Type B pancreatic cell (in vitro differentiated cells): ENCODE measurements at regions not wholly inside any gene's neighbourhood (a gene's known extent, or its start where the extent isn't known, plus 50 kb on each side); places are given as distances from the start of the nearest gene placed in this dataset.

Experiments
- DNase-seq: peaks from one replicate; pipeline ENCODE4 v3.0.0; 2021; ENCODE audit warnings: mixed read lengths; ENCODE audit not compliant: unreplicated experiment; ENCODE audit errors: extremely low spot score
- H3K27ac Mint-ChIP-seq: 2 replicates; pipeline ENCODE4 v1.8.0; 2021; ENCODE audit warnings: mild to moderate bottlenecking, mixed read lengths
- H3K27me3 Mint-ChIP-seq: 2 replicates; pipeline ENCODE4 v1.8.0; 2021; ENCODE audit warnings: mixed read lengths
- H3K36me3 Mint-ChIP-seq: 2 replicates; pipeline ENCODE4 v1.8.0; 2021; ENCODE audit warnings: mixed read lengths
- H3K4me1 Mint-ChIP-seq: one replicate; pipeline ENCODE4 v1.8.0; 2021; ENCODE audit warnings: mixed read lengths; ENCODE audit not compliant: unreplicated experiment
- H3K4me3 Mint-ChIP-seq: 2 replicates; pipeline ENCODE4 v1.8.0; 2021; ENCODE audit warnings: mild to moderate bottlenecking, mixed read lengths
- H3K9me3 Mint-ChIP-seq: 2 replicates; pipeline ENCODE4 v1.8.0; 2021; ENCODE audit warnings: mixed read lengths
- TF ChIP-seq, protein P1 (sequence below): fragments of 200-600 bp; sonication (generic); conservative IDR thresholded peaks from 2 replicates; pipeline ENCODE4 v1.5.0; 2021; ENCODE audit warnings: antibody characterized with exemption, mild to moderate bottlenecking

DNA sequence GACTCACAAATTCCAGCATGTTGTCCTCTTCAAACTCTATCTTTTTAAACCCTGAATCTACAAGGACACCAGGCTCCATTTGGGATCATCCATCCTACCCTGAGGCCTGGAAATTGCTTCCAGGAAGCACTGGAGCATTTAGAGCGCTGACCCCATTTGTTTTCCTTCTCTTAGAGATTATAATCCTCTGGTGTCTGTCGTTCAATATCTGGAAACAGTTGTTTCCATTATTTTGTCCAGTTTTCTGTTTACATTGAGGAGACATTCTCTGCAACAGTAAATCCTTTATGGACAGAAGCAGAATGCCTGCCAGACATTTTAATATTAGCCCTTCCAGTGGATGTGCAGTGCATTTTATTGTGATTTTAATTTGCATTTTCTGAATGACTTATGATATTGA lies 119.4 kb upstream of the MEOX2 start:
- H3K9me3 Mint-ChIP-seq, result no peaks in the 10 kb centered on the region
- TF ChIP-seq, protein P1, sequence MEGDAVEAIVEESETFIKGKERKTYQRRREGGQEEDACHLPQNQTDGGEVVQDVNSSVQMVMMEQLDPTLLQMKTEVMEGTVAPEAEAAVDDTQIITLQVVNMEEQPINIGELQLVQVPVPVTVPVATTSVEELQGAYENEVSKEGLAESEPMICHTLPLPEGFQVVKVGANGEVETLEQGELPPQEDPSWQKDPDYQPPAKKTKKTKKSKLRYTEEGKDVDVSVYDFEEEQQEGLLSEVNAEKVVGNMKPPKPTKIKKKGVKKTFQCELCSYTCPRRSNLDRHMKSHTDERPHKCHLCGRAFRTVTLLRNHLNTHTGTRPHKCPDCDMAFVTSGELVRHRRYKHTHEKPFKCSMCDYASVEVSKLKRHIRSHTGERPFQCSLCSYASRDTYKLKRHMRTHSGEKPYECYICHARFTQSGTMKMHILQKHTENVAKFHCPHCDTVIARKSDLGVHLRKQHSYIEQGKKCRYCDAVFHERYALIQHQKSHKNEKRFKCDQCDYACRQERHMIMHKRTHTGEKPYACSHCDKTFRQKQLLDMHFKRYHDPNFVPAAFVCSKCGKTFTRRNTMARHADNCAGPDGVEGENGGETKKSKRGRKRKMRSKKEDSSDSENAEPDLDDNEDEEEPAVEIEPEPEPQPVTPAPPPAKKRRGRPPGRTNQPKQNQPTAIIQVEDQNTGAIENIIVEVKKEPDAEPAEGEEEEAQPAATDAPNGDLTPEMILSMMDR, result no peak
- no peak for DNase-seq
- no peaks in the 10 kb centered on the region for H3K27me3 Mint-ChIP-seq
- H3K4me3 Mint-ChIP-seq, result no peak overlapping the region
- H3K36me3 Mint-ChIP-seq, result no peaks in the 10 kb centered on the region
- no peak overlapping the region for H3K27ac Mint-ChIP-seq
- H3K4me1 Mint-ChIP-seq, result peaks cover 5% of the 10 kb centered on the region

DNA sequence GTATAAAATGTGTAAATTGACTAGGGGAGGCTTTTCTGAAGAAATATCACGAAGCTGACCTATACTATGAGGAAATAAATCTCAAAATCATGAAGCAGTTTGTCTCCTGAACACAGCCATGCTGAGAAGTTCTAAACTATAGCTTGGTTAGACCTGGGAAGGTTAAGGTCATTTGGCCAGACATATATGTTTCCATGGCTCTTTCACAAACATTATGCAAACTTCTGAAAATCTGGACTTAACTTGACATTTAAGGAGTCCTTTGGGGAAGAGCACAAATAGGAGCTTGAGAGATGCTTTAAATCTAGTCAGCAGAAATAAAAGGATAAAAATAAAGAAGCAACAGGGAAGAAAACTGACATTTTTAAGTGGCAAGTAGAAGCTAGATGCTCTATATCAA lies 115.9 kb upstream of the MEOX2 start:
- TF ChIP-seq, protein P1, result no peak
- Mint-ChIP-seq H3K27me3 (no peaks in the 10 kb centered on the region), H3K36me3 (no peaks in the 10 kb centered on the region), H3K27ac (no peak overlapping the region), H3K4me1 (peaks cover 5% of the 10 kb centered on the region), H3K9me3 (no peaks in the 10 kb centered on the region), H3K4me3 (no peak overlapping the region)
- DNase-seq, result no peak

DNA sequence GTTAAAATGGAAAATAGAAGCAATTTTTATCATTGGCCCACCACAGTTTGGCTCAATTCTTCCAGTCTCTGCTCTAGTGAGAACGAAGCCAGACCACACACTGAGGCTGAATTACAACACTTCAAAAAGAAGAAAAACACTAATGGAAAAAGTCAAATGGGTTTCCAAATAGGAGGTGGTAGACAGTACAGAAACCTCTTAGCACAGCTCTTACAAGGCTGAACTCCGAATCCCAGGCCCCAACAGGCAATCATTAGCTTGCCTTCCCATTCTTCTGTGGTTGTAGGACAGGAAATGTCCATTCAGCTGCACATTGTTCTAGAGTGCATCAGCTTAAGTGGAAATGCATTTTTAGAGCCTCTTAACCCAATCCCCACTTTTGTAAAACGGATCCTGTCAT lies 115.1 kb upstream of the MEOX2 start:
- Mint-ChIP-seq H3K9me3 (no peaks in the 10 kb centered on the region), H3K4me3 (no peak overlapping the region), H3K4me1 (peaks cover 5% of the 10 kb centered on the region), H3K36me3 (no peaks in the 10 kb centered on the region), H3K27ac (no peak overlapping the region), H3K27me3 (no peaks in the 10 kb centered on the region)
- TF ChIP-seq, protein P1, result no peak
- DNase-seq, result no peak

DNA sequence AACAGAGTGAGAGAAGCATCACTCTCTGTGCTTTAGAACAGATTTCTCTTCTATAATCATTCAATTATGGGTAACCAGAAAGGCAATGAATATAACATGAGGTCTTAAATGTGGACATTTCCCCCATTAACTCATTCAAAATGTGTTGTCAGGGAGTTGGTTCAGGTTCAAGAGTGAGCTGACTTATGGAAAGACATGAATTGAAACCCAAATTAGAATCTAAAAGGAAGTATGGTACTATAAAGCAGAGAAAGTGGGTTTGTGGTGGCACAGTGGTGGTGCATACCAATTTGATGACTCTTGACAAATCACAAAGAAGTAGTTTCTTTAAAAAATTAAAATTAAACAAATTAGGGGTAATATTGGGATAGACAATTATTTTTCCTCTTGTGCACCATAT lies 114.6 kb upstream of the MEOX2 start:
- Mint-ChIP-seq H3K27me3 (no peaks in the 10 kb centered on the region), H3K9me3 (no peaks in the 10 kb centered on the region), H3K4me3 (no peak overlapping the region), H3K36me3 (no peaks in the 10 kb centered on the region), H3K4me1 (peaks cover 5% of the 10 kb centered on the region), H3K27ac (no peak overlapping the region)
- DNase-seq, result no peak
- TF ChIP-seq, protein P1, result no peak

DNA sequence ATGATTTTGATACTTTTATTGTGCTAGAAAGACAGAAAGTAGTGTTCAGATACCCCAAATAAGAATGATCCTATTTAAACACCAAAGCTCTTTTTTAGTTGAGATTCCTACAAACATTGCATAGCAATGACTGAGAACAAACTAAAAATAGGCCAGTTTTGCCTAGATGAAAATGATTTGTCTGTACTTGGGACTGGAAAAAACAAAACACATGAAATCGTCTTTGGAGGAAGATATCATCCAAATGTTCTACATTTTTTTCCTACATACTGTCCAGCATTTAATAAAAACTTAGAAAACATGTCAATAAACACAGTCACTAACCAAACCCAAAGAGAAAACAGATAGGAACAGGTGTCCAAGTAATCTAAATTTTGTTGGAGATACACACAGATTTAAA lies 111.6 kb upstream of the MEOX2 start:
- Mint-ChIP-seq H3K27me3 (no peaks in the 10 kb centered on the region), H3K4me1 (no peaks in the 10 kb centered on the region), H3K9me3 (no peaks in the 10 kb centered on the region), H3K4me3 (no peak overlapping the region), H3K27ac (no peak overlapping the region), H3K36me3 (no peaks in the 10 kb centered on the region)
- TF ChIP-seq, protein P1, result no peak
- no peak for DNase-seq

DNA sequence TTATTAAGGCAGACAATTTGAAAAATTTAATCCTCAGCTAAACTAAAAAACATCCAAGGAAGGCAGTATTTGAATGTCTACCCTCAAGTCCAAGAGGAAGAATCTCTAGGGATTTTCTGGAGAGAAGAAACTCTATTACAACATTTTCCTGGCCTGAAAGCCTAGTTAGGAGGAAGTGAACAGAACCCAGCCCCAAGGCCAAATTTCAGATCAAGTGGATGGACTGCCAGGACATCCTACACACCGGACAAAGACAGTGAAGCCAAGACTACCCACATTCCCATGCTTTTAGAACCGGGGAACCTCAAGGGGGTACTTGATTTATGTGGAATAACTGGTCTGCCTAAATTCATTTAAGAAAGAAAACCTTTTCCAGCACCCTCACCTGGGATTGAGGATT lies 108.9 kb upstream of the MEOX2 start:
- TF ChIP-seq, protein P1, result no peak
- Mint-ChIP-seq H3K9me3 (no peaks in the 10 kb centered on the region), H3K36me3 (no peaks in the 10 kb centered on the region), H3K27ac (no peak overlapping the region), H3K4me1 (no peaks in the 10 kb centered on the region), H3K4me3 (no peak overlapping the region), H3K27me3 (no peaks in the 10 kb centered on the region)
- no peak for DNase-seq
